OCI-LY7 (cell line): ENCODE measurements at regions not wholly inside any gene's neighbourhood (a gene's known extent, or its start where the extent isn't known, plus 50 kb on each side); places are given as distances from the start of the nearest gene placed in this dataset.

Source experiments
- EZH2phosphoT487 ChIP-seq: fragments of 200-600 bp; sonication (generic); IDR thresholded peaks from 2 replicates; pipeline ENCODE4 v1.6.1; 2018; ENCODE audit warnings: low read depth, borderline replicate concordance, mild to moderate bottlenecking, mixed run types, antibody characterized with exemption, low read length, moderate library complexity, mixed read lengths
- TF ChIP-seq, protein P1 (sequence below): fragments of 200-600 bp; sonication (generic); conservative IDR thresholded peaks from 2 replicates; pipeline ENCODE4 v1.5.1; 2014; ENCODE audit warnings: mild to moderate bottlenecking, antibody characterized with exemption, low read length, moderate library complexity, mixed read lengths

DNA sequence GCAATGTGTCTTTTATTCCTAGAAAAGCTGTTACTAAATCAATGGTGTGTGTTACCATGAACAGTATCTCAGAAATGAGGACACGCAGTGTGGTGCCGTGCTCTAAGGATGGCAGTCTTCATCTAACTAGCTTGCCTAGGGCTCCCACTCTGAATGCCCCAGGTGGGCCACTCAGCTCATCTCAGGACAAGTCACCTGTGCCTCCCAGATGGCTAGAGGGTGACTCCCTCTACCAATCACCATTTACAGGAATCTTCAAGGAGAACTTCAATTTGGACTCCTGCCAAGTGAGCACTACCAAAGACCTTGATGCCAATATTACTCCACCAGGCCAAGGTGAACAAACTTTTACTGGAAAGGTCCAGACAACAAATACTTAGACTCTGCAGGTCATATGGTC, 202.8 kb upstream of the FOXQ1 start:
- TF ChIP-seq, protein P1, sequence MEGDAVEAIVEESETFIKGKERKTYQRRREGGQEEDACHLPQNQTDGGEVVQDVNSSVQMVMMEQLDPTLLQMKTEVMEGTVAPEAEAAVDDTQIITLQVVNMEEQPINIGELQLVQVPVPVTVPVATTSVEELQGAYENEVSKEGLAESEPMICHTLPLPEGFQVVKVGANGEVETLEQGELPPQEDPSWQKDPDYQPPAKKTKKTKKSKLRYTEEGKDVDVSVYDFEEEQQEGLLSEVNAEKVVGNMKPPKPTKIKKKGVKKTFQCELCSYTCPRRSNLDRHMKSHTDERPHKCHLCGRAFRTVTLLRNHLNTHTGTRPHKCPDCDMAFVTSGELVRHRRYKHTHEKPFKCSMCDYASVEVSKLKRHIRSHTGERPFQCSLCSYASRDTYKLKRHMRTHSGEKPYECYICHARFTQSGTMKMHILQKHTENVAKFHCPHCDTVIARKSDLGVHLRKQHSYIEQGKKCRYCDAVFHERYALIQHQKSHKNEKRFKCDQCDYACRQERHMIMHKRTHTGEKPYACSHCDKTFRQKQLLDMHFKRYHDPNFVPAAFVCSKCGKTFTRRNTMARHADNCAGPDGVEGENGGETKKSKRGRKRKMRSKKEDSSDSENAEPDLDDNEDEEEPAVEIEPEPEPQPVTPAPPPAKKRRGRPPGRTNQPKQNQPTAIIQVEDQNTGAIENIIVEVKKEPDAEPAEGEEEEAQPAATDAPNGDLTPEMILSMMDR, result no peak
- TF ChIP-seq EZH2phosphoT487, result no peak
